ENCODE measurements at regions not wholly inside any gene's neighbourhood (a gene's known extent, or its start where the extent isn't known, plus 50 kb on each side); places are given as distances from the start of the nearest gene placed in this dataset.
"Not testable (repeated sequence)": the region's sequence is repeated elsewhere in the genome, so short reads cannot be mapped to it uniquely, and the experiment has no call there.

- Mint-ChIP-seq H3K36me3 (peaks cover 3% of the 10 kb centered on the region), H3K27me3 (no peaks in the 10 kb centered on the region), H3K4me1 (ENCODE audit: unreplicated experiment) (no peaks in the 10 kb centered on the region), H3K4me3 (no peak overlapping the region), H3K27ac (no peak overlapping the region), H3K9me3 (peaks cover 3% of the 10 kb centered on the region)
- no peak for DNase-seq (ENCODE audit: extremely low spot score, unreplicated experiment)
- TF ChIP-seq CTCF (conservative IDR thresholded peaks at IDR 0.05) = no peak
Observed at GRCh38 chr3:118146658-118147375, 887.8 kb downstream of the IGSF11 start.

GRCh38 chr3:118151164-118151563, 883.5 kb downstream of the IGSF11 start:
- no peaks in the 10 kb centered on the region for H3K4me1 Mint-ChIP-seq (ENCODE audit: unreplicated experiment)
- H3K9me3 Mint-ChIP-seq = peaks cover 3% of the 10 kb centered on the region
- H3K36me3 Mint-ChIP-seq = no peaks in the 10 kb centered on the region
- DNase-seq (ENCODE audit: extremely low spot score, unreplicated experiment) = no peak
- no peaks in the 10 kb centered on the region for H3K27me3 Mint-ChIP-seq
- no peak for TF ChIP-seq CTCF (conservative IDR thresholded peaks at IDR 0.05)
- no peak overlapping the region for H3K4me3 Mint-ChIP-seq
- no peak overlapping the region for H3K27ac Mint-ChIP-seq

- not testable (repeated sequence) for H3K27ac Mint-ChIP-seq; DNase-seq (ENCODE audit: extremely low spot score, unreplicated experiment); H3K4me1 Mint-ChIP-seq (ENCODE audit: unreplicated experiment); H3K27me3 Mint-ChIP-seq; H3K9me3 Mint-ChIP-seq; H3K36me3 Mint-ChIP-seq; H3K4me3 Mint-ChIP-seq
Observed at GRCh38 chr3:118162627-118163588, 871.7 kb downstream of the IGSF11 start.

- no peak overlapping the region for H3K27ac Mint-ChIP-seq
- H3K4me3 Mint-ChIP-seq = no peak overlapping the region
- H3K4me1 Mint-ChIP-seq (ENCODE audit: unreplicated experiment) = no peaks in the 10 kb centered on the region
- no peaks in the 10 kb centered on the region for H3K27me3 Mint-ChIP-seq
- no peak for TF ChIP-seq CTCF (conservative IDR thresholded peaks at IDR 0.05)
- no peak for DNase-seq (ENCODE audit: extremely low spot score, unreplicated experiment)
- H3K36me3 Mint-ChIP-seq = no peaks in the 10 kb centered on the region
- H3K9me3 Mint-ChIP-seq = no peaks in the 10 kb centered on the region
Observed at GRCh38 chr3:118165413-118165812, 869.2 kb downstream of the IGSF11 start.

- no peak overlapping the region for H3K27ac Mint-ChIP-seq
- DNase-seq (ENCODE audit: extremely low spot score, unreplicated experiment) = no peak
- H3K4me3 Mint-ChIP-seq = no peak overlapping the region
- H3K27me3 Mint-ChIP-seq = no peaks in the 10 kb centered on the region
- peaks cover 8% of the 10 kb centered on the region for H3K9me3 Mint-ChIP-seq
- H3K4me1 Mint-ChIP-seq (ENCODE audit: unreplicated experiment) = no peaks in the 10 kb centered on the region
- no peak for TF ChIP-seq CTCF (conservative IDR thresholded peaks at IDR 0.05)
- no peaks in the 10 kb centered on the region for H3K36me3 Mint-ChIP-seq
Observed at GRCh38 chr3:118167571-118167970, 867.1 kb downstream of the IGSF11 start.

- Mint-ChIP-seq H3K4me3 (no peak overlapping the region), H3K27ac (no peak overlapping the region), H3K27me3 (no peaks in the 10 kb centered on the region), H3K36me3 (no peaks in the 10 kb centered on the region), H3K9me3 (peaks cover 9% of the 10 kb centered on the region), H3K4me1 (ENCODE audit: unreplicated experiment) (no peaks in the 10 kb centered on the region)
- TF ChIP-seq CTCF (conservative IDR thresholded peaks at IDR 0.05) = no peak
- no peak for DNase-seq (ENCODE audit: extremely low spot score, unreplicated experiment)
Observed at GRCh38 chr3:118168175-118168574, 866.5 kb downstream of the IGSF11 start.

Measured in type B pancreatic cell (in vitro differentiated cells).